ENCODE measurements at regions not wholly inside any gene's neighbourhood (a gene's known extent, or its start where the extent isn't known, plus 50 kb on each side); places are given as distances from the start of the nearest gene placed in this dataset.

DNA sequence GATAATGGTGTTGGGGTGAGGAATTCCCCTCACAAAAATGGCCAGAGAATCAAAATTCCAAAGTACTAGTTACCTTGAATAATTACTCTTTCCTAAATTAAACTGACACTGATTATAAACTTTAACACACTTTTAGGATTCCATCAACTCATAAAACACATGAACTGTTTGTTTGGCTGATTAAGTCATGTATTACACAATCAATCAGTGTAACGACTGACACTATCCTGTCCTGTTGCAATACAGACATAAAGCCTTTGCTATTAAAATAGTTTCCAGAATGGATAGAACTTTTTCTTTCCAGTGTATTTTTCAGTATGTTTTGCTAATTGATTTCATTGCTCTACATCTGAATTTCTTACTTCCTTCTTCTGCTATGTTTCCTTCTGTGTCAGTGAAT, 1709.4 kb upstream of the RAG2 start:
- Histone ChIP-seq H3K23ac (ENCODE audit: insufficient read length, low read depth, low read length) (no peak overlapping the region), H3K79me2 (ENCODE audit: insufficient read depth, low read length) (no peaks in the 10 kb centered on the region), H3K14ac (ENCODE audit: insufficient read depth, low read length) (no peak overlapping the region), H3K23me2 (ENCODE audit: insufficient read length, low read depth, low read length, poor library complexity, severe bottlenecking) (no peaks in the 10 kb centered on the region), H3K56ac (ENCODE audit: insufficient read length, low read depth, low read length) (no peak overlapping the region), H3T11ph (ENCODE audit: low read length) (no peak overlapping the region), H2BK5ac (ENCODE audit: insufficient read length, low read length) (no peak overlapping the region), H3K27ac (ENCODE audit: insufficient read length, low read depth, low read length) (no peak overlapping the region), H2BK15ac (ENCODE audit: low read depth, low read length) (no peak overlapping the region), H3K4me2 (ENCODE audit: insufficient read depth, insufficient read length, low read length) (no peak overlapping the region), H4K8ac (replicated peaks; ENCODE audit: insufficient read length, low read depth, low read length) (no peak overlapping the region), H4K20me1 (ENCODE audit: control insufficient read depth, insufficient read depth, insufficient read length) (no peaks in the 10 kb centered on the region), H3K18ac (ENCODE audit: insufficient read length, low read depth, low read length) (no peak overlapping the region), H2BK120ac (ENCODE audit: low read depth, low read length, poor library complexity, severe bottlenecking) (no peak overlapping the region), H3K9me3 (ENCODE audit: control insufficient read depth, low read depth, low read length) (no peaks in the 10 kb centered on the region), H2BK20ac (ENCODE audit: low read depth, low read length, poor library complexity, severe bottlenecking) (no peak overlapping the region), H4K91ac (ENCODE audit: insufficient read length, low read depth, low read length) (no peak overlapping the region), H2AFZ (ENCODE audit: low read length) (no peak overlapping the region), H2BK12ac (ENCODE audit: insufficient read length, low read depth, low read length) (no peak overlapping the region), H4K5ac (ENCODE audit: insufficient read length, low read depth, low read length) (no peak overlapping the region), H3K4me1 (ENCODE audit: insufficient read depth, low read length) (no peaks in the 10 kb centered on the region), H3K4ac (ENCODE audit: low read depth, low read length) (no peak overlapping the region), H3K79me1 (ENCODE audit: insufficient read depth, low read depth, low read length, poor library complexity, severe bottlenecking) (no peaks in the 10 kb centered on the region), H3K27me3 (ENCODE audit: insufficient read depth, low read length) (no peaks in the 10 kb centered on the region), H3K9ac (ENCODE audit: extremely low read depth, insufficient read length, low read length) (no peak overlapping the region), H2AK5ac (ENCODE audit: insufficient read length, low read length) (no peak overlapping the region)
- Mint-ChIP-seq H3K9me3 (no peaks in the 10 kb centered on the region), H3K27ac (no peak overlapping the region), H3K36me3 (ENCODE audit: insufficient read depth in 1 of 3, low read depth in 3 of 3) (no peaks in the 10 kb centered on the region), H3K4me3 (no peak overlapping the region), H3K4me1 (no peaks in the 10 kb centered on the region), H3K27me3 (ENCODE audit: low read depth) (no peaks in the 10 kb centered on the region)
- no CpG with 5 or more reads among the region's 1 CpG for WGBS (ENCODE audit: extremely low coverage, insufficient read length, low lambda C conversion rate)
- TF ChIP-seq, protein P1, sequence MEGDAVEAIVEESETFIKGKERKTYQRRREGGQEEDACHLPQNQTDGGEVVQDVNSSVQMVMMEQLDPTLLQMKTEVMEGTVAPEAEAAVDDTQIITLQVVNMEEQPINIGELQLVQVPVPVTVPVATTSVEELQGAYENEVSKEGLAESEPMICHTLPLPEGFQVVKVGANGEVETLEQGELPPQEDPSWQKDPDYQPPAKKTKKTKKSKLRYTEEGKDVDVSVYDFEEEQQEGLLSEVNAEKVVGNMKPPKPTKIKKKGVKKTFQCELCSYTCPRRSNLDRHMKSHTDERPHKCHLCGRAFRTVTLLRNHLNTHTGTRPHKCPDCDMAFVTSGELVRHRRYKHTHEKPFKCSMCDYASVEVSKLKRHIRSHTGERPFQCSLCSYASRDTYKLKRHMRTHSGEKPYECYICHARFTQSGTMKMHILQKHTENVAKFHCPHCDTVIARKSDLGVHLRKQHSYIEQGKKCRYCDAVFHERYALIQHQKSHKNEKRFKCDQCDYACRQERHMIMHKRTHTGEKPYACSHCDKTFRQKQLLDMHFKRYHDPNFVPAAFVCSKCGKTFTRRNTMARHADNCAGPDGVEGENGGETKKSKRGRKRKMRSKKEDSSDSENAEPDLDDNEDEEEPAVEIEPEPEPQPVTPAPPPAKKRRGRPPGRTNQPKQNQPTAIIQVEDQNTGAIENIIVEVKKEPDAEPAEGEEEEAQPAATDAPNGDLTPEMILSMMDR (conservative IDR thresholded peaks at IDR 0.05), result no peak
- DNase-seq, result no peak
